ENCODE measurements at regions not wholly inside any gene's neighbourhood (a gene's known extent, or its start where the extent isn't known, plus 50 kb on each side); places are given as distances from the start of the nearest gene placed in this dataset.

DNA sequence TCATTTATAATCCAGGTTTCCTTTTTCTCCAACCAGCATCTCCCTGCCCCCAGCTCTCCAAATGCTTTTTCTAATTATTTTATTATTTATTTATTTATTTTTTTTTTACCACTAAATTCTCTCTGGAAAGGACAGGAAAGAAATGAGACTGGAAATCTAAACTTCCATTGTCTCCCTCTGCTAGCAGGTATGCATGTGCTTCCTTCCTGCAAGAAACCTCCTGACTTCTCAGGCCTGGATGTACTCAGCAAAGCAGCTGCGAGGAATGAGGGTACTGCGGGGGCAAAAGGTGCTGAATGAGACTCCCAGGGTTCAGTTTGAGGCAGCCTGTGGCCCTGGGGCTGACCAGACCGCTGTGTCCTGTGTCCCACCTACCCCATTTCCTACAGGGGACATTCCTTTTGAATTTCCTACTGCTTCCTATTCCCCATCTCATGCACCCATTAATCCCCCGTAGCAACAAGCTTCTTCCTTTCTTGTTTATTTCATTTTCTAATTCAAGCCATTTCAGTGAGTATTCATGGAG is 324.6 kb upstream of the IGFBP3 start:
- Histone ChIP-seq H2BK5ac (ENCODE audit: low read depth, low read length) (no peak overlapping the region), H2BK12ac (ENCODE audit: low read depth, low read length) (no peak overlapping the region), H4K5ac (ENCODE audit: insufficient read length, low read depth, low read length) (no peak overlapping the region), H4K8ac (ENCODE audit: extremely low read depth, insufficient read depth, low read length) (no peak overlapping the region), H3K79me1 (ENCODE audit: low read depth, low read length) (no peaks in the 10 kb centered on the region), H3K23ac (ENCODE audit: insufficient read length) (no peak overlapping the region), H2AK5ac (ENCODE audit: low read depth, low read length) (no peak overlapping the region), H3K18ac (ENCODE audit: extremely low read depth, low read length) (no peak overlapping the region), H3K36me3 (ENCODE audit: control insufficient read depth in 2 of 4, insufficient read depth in 4 of 4, low read length in 3 of 4) (no peaks in the 10 kb centered on the region), H4K91ac (replicated peaks; ENCODE audit: insufficient read length, low read length) (no peak overlapping the region), H3K27ac (ENCODE audit: low read depth, low read length) (no peak overlapping the region), H3K14ac (ENCODE audit: insufficient read length) (no peak overlapping the region), H2AFZ (ENCODE audit: low read length) (peak overlapping the region; percentile 99), H3K4me3 (ENCODE audit: extremely low read depth in 1 of 4, insufficient read depth in 2 of 4, low read depth in 3 of 4, low read length in 4 of 4) (no peak overlapping the region), H3K23me2 (ENCODE audit: low read depth, low read length) (no peaks in the 10 kb centered on the region), H3K4me2 (ENCODE audit: insufficient read depth in 1 of 2, low read depth in 2 of 2, low read length in 2 of 2) (no peak overlapping the region), H3K79me2 (ENCODE audit: control insufficient read depth in 1 of 2, insufficient read depth in 2 of 2, low read length in 2 of 2) (no peaks in the 10 kb centered on the region), H3K9me3 (ENCODE audit: insufficient read depth in 2 of 2, low read depth in 1 of 2, low read length in 1 of 2) (0 out of 4 replicates have a peak, but pooled peaks cover 0 to 3% of the 10 kb centered on the region in 2 experiments), H3K4me1 (replicated peaks in 1 of 4; ENCODE audit: control insufficient read depth in 3 of 4, insufficient read depth in 4 of 4, low read length in 3 of 4) (peaks cover 0 to 2% (median 0%) of the 10 kb centered on the region in 4 experiments; a peak in 2 of 7 replicates), H2BK15ac (ENCODE audit: low read length) (no peak overlapping the region), H2BK20ac (ENCODE audit: low read length) (no peak overlapping the region), H3K56ac (replicated peaks; ENCODE audit: insufficient read length, low read depth, low read length) (no peak overlapping the region), H3K4ac (replicated peaks; ENCODE audit: insufficient read length, low read depth, low read length) (no peak overlapping the region), H4K20me1 (replicated peaks in 1 of 2; ENCODE audit: control insufficient read depth in 1 of 2, insufficient read depth in 2 of 2, low read length in 2 of 2) (no peaks in the 10 kb centered on the region), H2BK120ac (replicated peaks; ENCODE audit: low read depth, low read length) (no peak overlapping the region), H3K27me3 (replicated peaks in 1 of 4; ENCODE audit: control insufficient read depth in 3 of 4, extremely low read depth in 1 of 4, insufficient read depth in 3 of 4, low read length in 3 of 4) (no peaks in the 10 kb centered on the region), H3K9ac (replicated peaks in 1 of 4; ENCODE audit: extremely low read depth in 1 of 4, low read depth in 3 of 4, low read length in 3 of 4) (no peak overlapping the region)
- WGBS, 2 experiments (ENCODE audit: extremely low coverage in 1 of 2, insufficient coverage in 1 of 2, insufficient read length in 1 of 2, insufficient replicate concordance in 2 of 2, low coverage in 1 of 2, low lambda C conversion rate in 2 of 2, missing lambda C conversion rate in 1 of 2): 87% methylated on average over 4 of the region's 4 CpGs; no CpG with 5 or more reads in 1 of the 2 experiments
- CTCF ChIA-PET (ENCODE audit: partially characterized antibody): interaction anchor here (0.8 kb wide), 1 partner anchor 73 kb away, joined by 3 read pairs; no protein-coding TSS in a partner anchor
- FAIRE-seq: no peak
- DNase-seq (ENCODE audit: low read depth in 1 of 2, low spot score in 2 of 2): no peak
- POLR2A ChIA-PET (ENCODE audit: partially characterized antibody): no interaction called here
- no peak for TF ChIP-seq KDM5A (IDR thresholded peaks at IDR 0.05; ENCODE audit: low read length)
- no peak for TF ChIP-seq POU5F1 (IDR thresholded peaks at IDR 0.05; ENCODE audit: low read depth, low read length)
- no peak for TF ChIP-seq TAF1 (IDR thresholded peaks at IDR 0.05; ENCODE audit: low read depth, low read length)
- TF ChIP-seq HDAC2 (IDR thresholded peaks at IDR 0.05; ENCODE audit: borderline replicate concordance in 1 of 2, low read depth in 2 of 2, low read length in 2 of 2): no peak
- TF ChIP-seq, protein P1, sequence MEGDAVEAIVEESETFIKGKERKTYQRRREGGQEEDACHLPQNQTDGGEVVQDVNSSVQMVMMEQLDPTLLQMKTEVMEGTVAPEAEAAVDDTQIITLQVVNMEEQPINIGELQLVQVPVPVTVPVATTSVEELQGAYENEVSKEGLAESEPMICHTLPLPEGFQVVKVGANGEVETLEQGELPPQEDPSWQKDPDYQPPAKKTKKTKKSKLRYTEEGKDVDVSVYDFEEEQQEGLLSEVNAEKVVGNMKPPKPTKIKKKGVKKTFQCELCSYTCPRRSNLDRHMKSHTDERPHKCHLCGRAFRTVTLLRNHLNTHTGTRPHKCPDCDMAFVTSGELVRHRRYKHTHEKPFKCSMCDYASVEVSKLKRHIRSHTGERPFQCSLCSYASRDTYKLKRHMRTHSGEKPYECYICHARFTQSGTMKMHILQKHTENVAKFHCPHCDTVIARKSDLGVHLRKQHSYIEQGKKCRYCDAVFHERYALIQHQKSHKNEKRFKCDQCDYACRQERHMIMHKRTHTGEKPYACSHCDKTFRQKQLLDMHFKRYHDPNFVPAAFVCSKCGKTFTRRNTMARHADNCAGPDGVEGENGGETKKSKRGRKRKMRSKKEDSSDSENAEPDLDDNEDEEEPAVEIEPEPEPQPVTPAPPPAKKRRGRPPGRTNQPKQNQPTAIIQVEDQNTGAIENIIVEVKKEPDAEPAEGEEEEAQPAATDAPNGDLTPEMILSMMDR (IDR thresholded peaks at IDR 0.05; ENCODE audit: control extremely low read depth in 1 of 3, insufficient read depth in 1 of 3, low read depth in 1 of 3, low read length in 3 of 3): no peak
- no peak for TF ChIP-seq CBX5 (IDR thresholded peaks at IDR 0.05; ENCODE audit: low read depth, low read length)
- no peak for TF ChIP-seq PHF8 (conservative IDR thresholded peaks at IDR 0.05; ENCODE audit: low read depth, low read length)
- TF ChIP-seq BACH1 (IDR thresholded peaks at IDR 0.05; ENCODE audit: low read length): no peak
- TF ChIP-seq TBP (IDR thresholded peaks at IDR 0.05; ENCODE audit: low read depth, low read length): no peak
- TF ChIP-seq RXRA (IDR thresholded peaks at IDR 0.05; ENCODE audit: insufficient read depth, low read depth, low read length): no peak
- TF ChIP-seq, protein P2, sequence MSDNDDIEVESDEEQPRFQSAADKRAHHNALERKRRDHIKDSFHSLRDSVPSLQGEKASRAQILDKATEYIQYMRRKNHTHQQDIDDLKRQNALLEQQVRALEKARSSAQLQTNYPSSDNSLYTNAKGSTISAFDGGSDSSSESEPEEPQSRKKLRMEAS (IDR thresholded peaks at IDR 0.05): no peak

All from H1 (cell line).